ENCODE measurements at regions not wholly inside any gene's neighbourhood (a gene's known extent, or its start where the extent isn't known, plus 50 kb on each side); places are given as distances from the start of the nearest gene placed in this dataset.

DNA sequence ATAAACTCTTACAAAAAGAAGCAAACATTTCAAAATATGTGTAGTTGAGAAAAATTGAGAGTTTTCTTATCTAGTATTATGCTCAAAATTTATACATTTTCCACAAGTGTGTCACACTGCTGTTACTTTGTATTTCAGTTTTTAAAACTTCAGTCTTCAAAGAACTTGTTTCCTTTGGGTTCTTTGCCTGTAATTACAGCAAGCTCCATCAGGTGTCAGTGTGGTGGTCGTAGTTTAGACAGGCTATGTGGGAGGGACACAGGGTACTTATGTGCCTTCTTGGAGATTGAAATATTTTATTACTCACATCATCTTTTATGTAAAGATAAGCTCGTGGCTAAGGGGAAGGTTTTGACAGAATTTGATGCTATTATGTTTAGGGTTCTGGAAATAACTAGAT is 360.5 kb downstream of the FGFR2 start:
- no peak for TF ChIP-seq POLR2A (IDR thresholded peaks at IDR 0.05)
- peak in 1 of 6 experiments; percentile 34 for TF ChIP-seq CTCF (IDR thresholded peaks at IDR 0.05)
